Nephron (organoid): ENCODE measurements at regions not wholly inside any gene's neighbourhood (a gene's known extent, or its start where the extent isn't known, plus 50 kb on each side); places are given as distances from the start of the nearest gene placed in this dataset.

Experiments
- H3K27ac Mint-ChIP-seq, 3 experiments: 2 replicates each; pipeline ENCODE4 v1.8.0; 2020; ENCODE audit warnings: mixed read lengths in 3 of 3, mild to moderate bottlenecking in 2 of 3, moderate library complexity in 1 of 3
- H3K27me3 Mint-ChIP-seq: 2 replicates; pipeline ENCODE4 v1.8.0; 2021; ENCODE audit warnings: low read depth, mild to moderate bottlenecking, moderate library complexity, mixed read lengths
- H3K36me3 Mint-ChIP-seq: 2 replicates; pipeline ENCODE4 v1.8.0; 2020; ENCODE audit warnings: low read depth, mixed read lengths
- H3K4me1 Mint-ChIP-seq: 2 replicates; pipeline ENCODE4 v1.8.0; 2020; ENCODE audit warnings: mixed read lengths
- H3K4me3 Mint-ChIP-seq, 3 experiments: 2 replicates each; pipeline ENCODE4 v1.8.0; 2020; ENCODE audit warnings: mild to moderate bottlenecking in 3 of 3, mixed read lengths in 3 of 3, moderate library complexity in 2 of 3
- H3K9me3 Mint-ChIP-seq: 2 replicates; pipeline ENCODE4 v1.8.0; 2020; ENCODE audit warnings: mixed read lengths
- CTCF ChIP-seq, 3 experiments: fragments of 200-600 bp; sonication (generic); IDR thresholded peaks; one replicate each; pipeline ENCODE4 v1.5.0; 2021; ENCODE audit warnings: antibody characterized with exemption in 3 of 3; ENCODE audit not compliant: unreplicated experiment in 3 of 3

- peaks cover 5% of the 10 kb centered on the region for H3K4me1 Mint-ChIP-seq
- H3K27me3 Mint-ChIP-seq = peaks cover 9% of the 10 kb centered on the region
- H3K9me3 Mint-ChIP-seq = peaks cover 6% of the 10 kb centered on the region
- H3K4me3 Mint-ChIP-seq = no peak overlapping the region
- no peaks in the 10 kb centered on the region for H3K36me3 Mint-ChIP-seq
- no peak for TF ChIP-seq CTCF (IDR thresholded peaks at IDR 0.05; ENCODE audit: unreplicated experiment in 3 of 3)
- no peak overlapping the region for H3K27ac Mint-ChIP-seq
These were observed 322.5 kb downstream of the PMP22 start for GRCh38 chr17:14942526-14943190.

GRCh38 chr17:14940938-14941265 lies 324.2 kb downstream of the PMP22 start:
- TF ChIP-seq CTCF (IDR thresholded peaks at IDR 0.05; ENCODE audit: unreplicated experiment in 3 of 3) = no peak
- no peak overlapping the region for H3K27ac Mint-ChIP-seq
- peaks cover 6% of the 10 kb centered on the region for H3K9me3 Mint-ChIP-seq
- no peaks in the 10 kb centered on the region for H3K36me3 Mint-ChIP-seq
- H3K4me3 Mint-ChIP-seq = no peak overlapping the region
- H3K4me1 Mint-ChIP-seq = peaks cover 5% of the 10 kb centered on the region
- H3K27me3 Mint-ChIP-seq = peaks cover 9% of the 10 kb centered on the region

GRCh38 chr17:14940108-14940937 lies 324.8 kb downstream of the PMP22 start:
- Mint-ChIP-seq H3K9me3 (peaks cover 6% of the 10 kb centered on the region), H3K27me3 (peaks cover 9% of the 10 kb centered on the region), H3K27ac (no peak overlapping the region), H3K4me1 (peaks cover 5% of the 10 kb centered on the region), H3K36me3 (no peaks in the 10 kb centered on the region), H3K4me3 (no peak overlapping the region)
- no peak for TF ChIP-seq CTCF (IDR thresholded peaks at IDR 0.05; ENCODE audit: unreplicated experiment in 3 of 3)

GRCh38 chr17:14935845-14936485 lies 329.2 kb downstream of the PMP22 start:
- H3K4me3 Mint-ChIP-seq = no peak overlapping the region
- no peak for TF ChIP-seq CTCF (IDR thresholded peaks at IDR 0.05; ENCODE audit: unreplicated experiment in 3 of 3)
- peaks cover 5% of the 10 kb centered on the region for H3K4me1 Mint-ChIP-seq
- peaks cover 9% of the 10 kb centered on the region for H3K27me3 Mint-ChIP-seq
- H3K9me3 Mint-ChIP-seq = no peaks in the 10 kb centered on the region
- H3K36me3 Mint-ChIP-seq = no peaks in the 10 kb centered on the region
- H3K27ac Mint-ChIP-seq = no peak overlapping the region

- H3K27ac Mint-ChIP-seq = no peak overlapping the region
- H3K27me3 Mint-ChIP-seq = peaks cover 7% of the 10 kb centered on the region
- H3K9me3 Mint-ChIP-seq = no peaks in the 10 kb centered on the region
These were observed 329.8 kb downstream of the PMP22 start for GRCh38 chr17:14935139-14935841.

More at GRCh38 chr17:14935139-14935841, 329.8 kb downstream of the PMP22 start:
- H3K4me1 Mint-ChIP-seq = peaks cover 5% of the 10 kb centered on the region
- TF ChIP-seq CTCF (IDR thresholded peaks at IDR 0.05; ENCODE audit: unreplicated experiment in 3 of 3) = no peak
- H3K36me3 Mint-ChIP-seq = no peaks in the 10 kb centered on the region
- H3K4me3 Mint-ChIP-seq = no peak overlapping the region
